ENCODE measurements at regions not wholly inside any gene's neighbourhood (a gene's known extent, or its start where the extent isn't known, plus 50 kb on each side); places are given as distances from the start of the nearest gene placed in this dataset.

DNA sequence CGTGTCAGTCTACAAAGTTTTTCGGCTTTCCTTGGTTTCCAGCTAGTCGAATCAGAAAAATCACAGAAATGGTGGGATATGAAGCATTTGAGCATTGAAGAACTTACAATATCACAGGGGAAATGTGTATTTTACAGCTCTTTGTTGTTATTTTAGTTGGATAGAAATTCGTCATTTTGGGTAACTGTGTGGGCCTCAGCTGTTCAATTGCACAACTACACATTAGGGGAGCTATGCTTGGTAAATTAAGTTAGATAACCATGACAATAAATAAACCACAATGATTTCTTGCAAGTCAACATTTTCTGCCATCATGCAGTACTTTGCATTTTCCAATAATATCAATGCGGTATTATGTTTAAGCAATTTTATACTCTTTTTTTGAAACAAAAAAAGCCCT is 80.4 kb upstream of the ANK3 start:
- TF ChIP-seq, protein P1, sequence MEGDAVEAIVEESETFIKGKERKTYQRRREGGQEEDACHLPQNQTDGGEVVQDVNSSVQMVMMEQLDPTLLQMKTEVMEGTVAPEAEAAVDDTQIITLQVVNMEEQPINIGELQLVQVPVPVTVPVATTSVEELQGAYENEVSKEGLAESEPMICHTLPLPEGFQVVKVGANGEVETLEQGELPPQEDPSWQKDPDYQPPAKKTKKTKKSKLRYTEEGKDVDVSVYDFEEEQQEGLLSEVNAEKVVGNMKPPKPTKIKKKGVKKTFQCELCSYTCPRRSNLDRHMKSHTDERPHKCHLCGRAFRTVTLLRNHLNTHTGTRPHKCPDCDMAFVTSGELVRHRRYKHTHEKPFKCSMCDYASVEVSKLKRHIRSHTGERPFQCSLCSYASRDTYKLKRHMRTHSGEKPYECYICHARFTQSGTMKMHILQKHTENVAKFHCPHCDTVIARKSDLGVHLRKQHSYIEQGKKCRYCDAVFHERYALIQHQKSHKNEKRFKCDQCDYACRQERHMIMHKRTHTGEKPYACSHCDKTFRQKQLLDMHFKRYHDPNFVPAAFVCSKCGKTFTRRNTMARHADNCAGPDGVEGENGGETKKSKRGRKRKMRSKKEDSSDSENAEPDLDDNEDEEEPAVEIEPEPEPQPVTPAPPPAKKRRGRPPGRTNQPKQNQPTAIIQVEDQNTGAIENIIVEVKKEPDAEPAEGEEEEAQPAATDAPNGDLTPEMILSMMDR (optimal IDR thresholded peaks at IDR 0.05 in 1 of 3, IDR thresholded peaks at IDR 0.05 in 1 of 3, conservative IDR thresholded peaks at IDR 0.05 in 1 of 3; ENCODE audit: extremely low read depth in 1 of 3, insufficient read depth in 2 of 3, low read length in 3 of 3): no peak
- TF ChIP-seq EZH2 (IDR thresholded peaks at IDR 0.05; ENCODE audit: low read length): no peak
